C4-2B (cell line): ENCODE measurements at regions not wholly inside any gene's neighbourhood (a gene's known extent, or its start where the extent isn't known, plus 50 kb on each side); places are given as distances from the start of the nearest gene placed in this dataset.

ENCODE experiments used
- ZFX ChIP-seq: fragments of 450-650 bp; IDR thresholded peaks from 2 replicates; pipeline ENCODE4 v1.6.1; 2017
- TF ChIP-seq, protein P1 (sequence below): fragments of 450-650 bp; conservative IDR thresholded peaks from 2 replicates; pipeline ENCODE4 v1.5.1; 2017; ENCODE audit warnings: mild to moderate bottlenecking

GRCh38 chr2:35410431-35411061 lies 945.0 kb upstream of the CRIM1 start:
- TF ChIP-seq, protein P1, sequence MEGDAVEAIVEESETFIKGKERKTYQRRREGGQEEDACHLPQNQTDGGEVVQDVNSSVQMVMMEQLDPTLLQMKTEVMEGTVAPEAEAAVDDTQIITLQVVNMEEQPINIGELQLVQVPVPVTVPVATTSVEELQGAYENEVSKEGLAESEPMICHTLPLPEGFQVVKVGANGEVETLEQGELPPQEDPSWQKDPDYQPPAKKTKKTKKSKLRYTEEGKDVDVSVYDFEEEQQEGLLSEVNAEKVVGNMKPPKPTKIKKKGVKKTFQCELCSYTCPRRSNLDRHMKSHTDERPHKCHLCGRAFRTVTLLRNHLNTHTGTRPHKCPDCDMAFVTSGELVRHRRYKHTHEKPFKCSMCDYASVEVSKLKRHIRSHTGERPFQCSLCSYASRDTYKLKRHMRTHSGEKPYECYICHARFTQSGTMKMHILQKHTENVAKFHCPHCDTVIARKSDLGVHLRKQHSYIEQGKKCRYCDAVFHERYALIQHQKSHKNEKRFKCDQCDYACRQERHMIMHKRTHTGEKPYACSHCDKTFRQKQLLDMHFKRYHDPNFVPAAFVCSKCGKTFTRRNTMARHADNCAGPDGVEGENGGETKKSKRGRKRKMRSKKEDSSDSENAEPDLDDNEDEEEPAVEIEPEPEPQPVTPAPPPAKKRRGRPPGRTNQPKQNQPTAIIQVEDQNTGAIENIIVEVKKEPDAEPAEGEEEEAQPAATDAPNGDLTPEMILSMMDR, result peak; percentile 92
- TF ChIP-seq ZFX, result no peak
